GM23338 (cell line): ENCODE measurements at regions not wholly inside any gene's neighbourhood (a gene's known extent, or its start where the extent isn't known, plus 50 kb on each side); places are given as distances from the start of the nearest gene placed in this dataset.

ENCODE experiments used
- ATAC-seq: fragments of 200-7000 bp; cut with Tn5 transposase; 3 replicates; pipeline ENCODE4 v1.9.1; 2020
- DNase-seq: peaks from one replicate; pipeline ENCODE4 v3.0.0-alpha.2; 2015; ENCODE audit warnings: low spot score
- H2AFZ ChIP-seq: fragments of 200-600 bp; sonication (generic); 2 replicates; pipeline ENCODE4 v1.8.0; 2016; ENCODE audit warnings: antibody characterized with exemption, mild to moderate bottlenecking, moderate library complexity
- H3F3A ChIP-seq: fragments of 200-600 bp; sonication (generic); replicated peaks from 2 replicates; pipeline ENCODE4 v1.8.0; 2017; ENCODE audit warnings: antibody characterized with exemption, mixed run types, low read depth
- H3K27ac ChIP-seq: fragments of 200-600 bp; sonication (generic); 2 replicates; pipeline ENCODE4 v1.6.1; 2016; ENCODE audit warnings: low read depth
- H3K27me3 ChIP-seq: fragments of 200-600 bp; sonication (generic); 2 replicates; pipeline ENCODE4 v1.8.0; 2016; ENCODE audit warnings: mild to moderate bottlenecking, mixed run types, moderate library complexity; ENCODE audit not compliant: insufficient read depth
- H3K36me3 ChIP-seq: fragments of 200-600 bp; sonication (generic); 2 replicates; pipeline ENCODE4 v1.8.0; 2016; ENCODE audit warnings: mild to moderate bottlenecking; ENCODE audit not compliant: insufficient read depth
- H3K4me1 ChIP-seq: fragments of 200-600 bp; sonication (generic); 2 replicates; pipeline ENCODE4 v1.8.0; 2016; ENCODE audit warnings: mild to moderate bottlenecking, moderate library complexity; ENCODE audit not compliant: insufficient read depth
- H3K4me2 ChIP-seq: fragments of 200-600 bp; sonication (generic); 2 replicates; pipeline ENCODE4 v1.7.1; 2017; ENCODE audit warnings: mixed run types
- H3K4me3 ChIP-seq: fragments of 200-600 bp; sonication (generic); 2 replicates; pipeline ENCODE4 v1.6.1; 2016; ENCODE audit warnings: mixed run types
- H3K79me2 ChIP-seq: fragments of 200-600 bp; sonication (generic); replicated peaks from 2 replicates; pipeline ENCODE4 v1.8.0; 2017; ENCODE audit warnings: mild to moderate bottlenecking; ENCODE audit not compliant: insufficient read depth
- H3K9me2 ChIP-seq: fragments of 200-600 bp; sonication (generic); 2 replicates; pipeline ENCODE4 v1.8.0; 2017; ENCODE audit not compliant: insufficient read depth
- H4K20me1 ChIP-seq: fragments of 200-600 bp; sonication (generic); replicated peaks from 2 replicates; pipeline ENCODE4 v1.8.0; 2017; ENCODE audit warnings: mild to moderate bottlenecking; ENCODE audit not compliant: insufficient read depth
- H3K27ac Mint-ChIP-seq: 2 replicates; pipeline ENCODE4 v1.8.0; 2020; ENCODE audit warnings: inconsistent platforms, mild to moderate bottlenecking, moderate library complexity, mixed read lengths
- H3K27me3 Mint-ChIP-seq: 3 replicates; pipeline ENCODE4 v1.8.0; 2022; ENCODE audit warnings: low read depth, mild to moderate bottlenecking, moderate library complexity, mixed read lengths, inconsistent platforms; ENCODE audit not compliant: insufficient read depth, poor library complexity
- H3K36me3 Mint-ChIP-seq: 3 replicates; pipeline ENCODE4 v1.8.0; 2021; ENCODE audit warnings: low read depth, mild to moderate bottlenecking, inconsistent platforms, moderate library complexity, mixed read lengths
- H3K4me1 Mint-ChIP-seq: 3 replicates; pipeline ENCODE4 v1.8.0; 2020; ENCODE audit warnings: mild to moderate bottlenecking, inconsistent platforms, mixed read lengths
- H3K4me3 Mint-ChIP-seq: 3 replicates; pipeline ENCODE4 v1.8.0; 2021; ENCODE audit warnings: moderate library complexity, mild to moderate bottlenecking, inconsistent platforms, mixed read lengths
- H3K9me3 Mint-ChIP-seq: 3 replicates; pipeline ENCODE4 v1.8.0; 2020; ENCODE audit warnings: moderate library complexity, mild to moderate bottlenecking, inconsistent platforms, mixed read lengths
- CREB1 ChIP-seq: fragments of 250-450 bp; sonication (Bioruptor Pico); IDR thresholded peaks from 2 replicates; pipeline ENCODE4 v1.5.0; 2020; ENCODE audit warnings: low read depth, mild to moderate bottlenecking, moderate library complexity
- EZH2 ChIP-seq: fragments of 200-600 bp; sonication (generic); IDR thresholded peaks from one replicate; pipeline ENCODE4 v1.8.0; 2017; ENCODE audit warnings: antibody characterized with exemption, mild to moderate bottlenecking, low read depth; ENCODE audit not compliant: unreplicated experiment
- EZH2phosphoT487 ChIP-seq: fragments of 200-600 bp; sonication (generic); IDR thresholded peaks from one replicate; pipeline ENCODE4 v1.8.1; 2018; ENCODE audit warnings: antibody characterized with exemption; ENCODE audit not compliant: unreplicated experiment
- JUNB ChIP-seq: IDR thresholded peaks from one replicate; pipeline ENCODE4 v1.6.1; 2016; ENCODE audit warnings: antibody characterized with exemption; ENCODE audit not compliant: unreplicated experiment
- NANOG ChIP-seq: IDR thresholded peaks from 2 replicates; pipeline ENCODE4 v1.6.1; 2016; ENCODE audit warnings: antibody characterized with exemption, borderline replicate concordance
- POLR2AphosphoS5 ChIP-seq: IDR thresholded peaks from 2 replicates; pipeline ENCODE4 v1.6.1; 2016; ENCODE audit warnings: antibody characterized with exemption, low read depth
- STAT1 ChIP-seq: IDR thresholded peaks from one replicate; pipeline ENCODE4 v1.6.1; 2016; ENCODE audit warnings: antibody characterized with exemption; ENCODE audit not compliant: unreplicated experiment
- ZNF114 ChIP-seq: fragments of 250-450 bp; sonication (Bioruptor Pico); IDR thresholded peaks from 2 replicates; pipeline ENCODE4 v1.5.0; 2020; ENCODE audit warnings: mild to moderate bottlenecking, moderate library complexity
- ZNF331 ChIP-seq: fragments of 250-450 bp; sonication (Bioruptor Pico); IDR thresholded peaks from 2 replicates; pipeline ENCODE4 v1.5.0; 2020; ENCODE audit warnings: low read depth, mild to moderate bottlenecking, moderate library complexity
- TF ChIP-seq, protein P1 (sequence below): fragments of 250-450 bp; sonication (Bioruptor Pico); IDR thresholded peaks from 2 replicates; pipeline ENCODE4 v1.5.0; 2020; ENCODE audit warnings: mild to moderate bottlenecking, moderate library complexity
- TF ChIP-seq, protein P2 (sequence below): IDR thresholded peaks from one replicate; pipeline ENCODE4 v1.6.1; 2018; ENCODE audit warnings: antibody characterized with exemption; ENCODE audit not compliant: unreplicated experiment
- TF ChIP-seq, protein P3 (sequence below): IDR thresholded peaks from 2 replicates; pipeline ENCODE4 v1.6.1; 2016; ENCODE audit warnings: antibody characterized with exemption

DNA sequence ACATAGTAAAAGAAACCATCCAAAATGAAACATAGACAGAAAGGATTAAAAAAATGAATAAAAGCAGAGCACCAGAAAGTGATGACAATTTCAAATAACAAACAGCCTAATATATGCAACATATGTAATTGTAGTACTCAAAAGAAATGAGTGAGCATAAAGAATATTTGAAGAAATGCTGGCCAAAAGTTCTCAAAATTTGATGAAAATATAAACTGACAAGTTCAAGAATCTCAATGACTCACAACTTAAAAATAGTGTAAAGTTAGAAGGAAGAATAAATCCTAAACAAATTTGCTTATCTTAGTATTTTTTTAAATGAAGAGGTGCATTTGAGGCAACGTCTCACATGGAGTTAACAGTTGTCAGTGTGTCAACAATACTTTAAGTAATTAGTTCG lies 498.9 kb downstream of the SLC6A15 start (continued):
- TF ChIP-seq, protein P1, sequence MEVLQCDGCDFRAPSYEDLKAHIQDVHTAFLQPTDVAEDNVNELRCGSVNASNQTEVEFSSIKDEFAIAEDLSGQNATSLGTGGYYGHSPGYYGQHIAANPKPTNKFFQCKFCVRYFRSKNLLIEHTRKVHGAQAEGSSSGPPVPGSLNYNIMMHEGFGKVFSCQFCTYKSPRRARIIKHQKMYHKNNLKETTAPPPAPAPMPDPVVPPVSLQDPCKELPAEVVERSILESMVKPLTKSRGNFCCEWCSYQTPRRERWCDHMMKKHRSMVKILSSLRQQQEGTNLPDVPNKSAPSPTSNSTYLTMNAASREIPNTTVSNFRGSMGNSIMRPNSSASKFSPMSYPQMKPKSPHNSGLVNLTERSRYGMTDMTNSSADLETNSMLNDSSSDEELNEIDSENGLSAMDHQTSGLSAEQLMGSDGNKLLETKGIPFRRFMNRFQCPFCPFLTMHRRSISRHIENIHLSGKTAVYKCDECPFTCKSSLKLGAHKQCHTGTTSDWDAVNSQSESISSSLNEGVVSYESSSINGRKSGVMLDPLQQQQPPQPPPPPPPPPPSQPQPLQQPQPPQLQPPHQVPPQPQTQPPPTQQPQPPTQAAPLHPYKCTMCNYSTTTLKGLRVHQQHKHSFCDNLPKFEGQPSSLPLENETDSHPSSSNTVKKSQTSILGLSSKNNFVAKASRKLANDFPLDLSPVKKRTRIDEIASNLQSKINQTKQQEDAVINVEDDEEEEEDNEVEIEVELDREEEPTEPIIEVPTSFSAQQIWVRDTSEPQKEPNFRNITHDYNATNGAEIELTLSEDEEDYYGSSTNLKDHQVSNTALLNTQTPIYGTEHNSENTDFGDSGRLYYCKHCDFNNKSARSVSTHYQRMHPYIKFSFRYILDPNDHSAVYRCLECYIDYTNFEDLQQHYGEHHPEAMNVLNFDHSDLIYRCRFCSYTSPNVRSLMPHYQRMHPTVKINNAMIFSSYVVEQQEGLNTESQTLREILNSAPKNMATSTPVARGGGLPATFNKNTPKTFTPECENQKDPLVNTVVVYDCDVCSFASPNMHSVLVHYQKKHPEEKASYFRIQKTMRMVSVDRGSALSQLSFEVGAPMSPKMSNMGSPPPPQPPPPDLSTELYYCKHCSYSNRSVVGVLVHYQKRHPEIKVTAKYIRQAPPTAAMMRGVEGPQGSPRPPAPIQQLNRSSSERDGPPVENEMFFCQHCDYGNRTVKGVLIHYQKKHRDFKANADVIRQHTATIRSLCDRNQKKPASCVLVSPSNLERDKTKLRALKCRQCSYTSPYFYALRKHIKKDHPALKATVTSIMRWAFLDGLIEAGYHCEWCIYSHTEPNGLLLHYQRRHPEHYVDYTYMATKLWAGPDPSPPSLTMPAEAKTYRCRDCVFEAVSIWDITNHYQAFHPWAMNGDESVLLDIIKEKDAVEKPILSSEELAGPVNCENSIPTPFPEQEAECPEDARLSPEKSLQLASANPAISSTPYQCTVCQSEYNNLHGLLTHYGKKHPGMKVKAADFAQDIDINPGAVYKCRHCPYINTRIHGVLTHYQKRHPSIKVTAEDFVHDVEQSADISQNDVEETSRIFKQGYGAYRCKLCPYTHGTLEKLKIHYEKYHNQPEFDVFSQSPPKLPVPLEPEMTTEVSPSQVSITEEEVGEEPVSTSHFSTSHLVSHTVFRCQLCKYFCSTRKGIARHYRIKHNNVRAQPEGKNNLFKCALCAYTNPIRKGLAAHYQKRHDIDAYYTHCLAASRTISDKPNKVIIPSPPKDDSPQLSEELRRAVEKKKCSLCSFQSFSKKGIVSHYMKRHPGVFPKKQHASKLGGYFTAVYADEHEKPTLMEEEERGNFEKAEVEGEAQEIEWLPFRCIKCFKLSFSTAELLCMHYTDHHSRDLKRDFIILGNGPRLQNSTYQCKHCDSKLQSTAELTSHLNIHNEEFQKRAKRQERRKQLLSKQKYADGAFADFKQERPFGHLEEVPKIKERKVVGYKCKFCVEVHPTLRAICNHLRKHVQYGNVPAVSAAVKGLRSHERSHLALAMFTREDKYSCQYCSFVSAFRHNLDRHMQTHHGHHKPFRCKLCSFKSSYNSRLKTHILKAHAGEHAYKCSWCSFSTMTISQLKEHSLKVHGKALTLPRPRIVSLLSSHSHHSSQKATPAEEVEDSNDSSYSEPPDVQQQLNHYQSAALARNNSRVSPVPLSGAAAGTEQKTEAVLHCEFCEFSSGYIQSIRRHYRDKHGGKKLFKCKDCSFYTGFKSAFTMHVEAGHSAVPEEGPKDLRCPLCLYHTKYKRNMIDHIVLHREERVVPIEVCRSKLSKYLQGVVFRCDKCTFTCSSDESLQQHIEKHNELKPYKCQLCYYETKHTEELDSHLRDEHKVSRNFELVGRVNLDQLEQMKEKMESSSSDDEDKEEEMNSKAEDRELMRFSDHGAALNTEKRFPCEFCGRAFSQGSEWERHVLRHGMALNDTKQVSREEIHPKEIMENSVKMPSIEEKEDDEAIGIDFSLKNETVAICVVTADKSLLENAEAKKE (CRISPR knock-in tag): no peak
- no peak for TF ChIP-seq ZNF331

DNA sequence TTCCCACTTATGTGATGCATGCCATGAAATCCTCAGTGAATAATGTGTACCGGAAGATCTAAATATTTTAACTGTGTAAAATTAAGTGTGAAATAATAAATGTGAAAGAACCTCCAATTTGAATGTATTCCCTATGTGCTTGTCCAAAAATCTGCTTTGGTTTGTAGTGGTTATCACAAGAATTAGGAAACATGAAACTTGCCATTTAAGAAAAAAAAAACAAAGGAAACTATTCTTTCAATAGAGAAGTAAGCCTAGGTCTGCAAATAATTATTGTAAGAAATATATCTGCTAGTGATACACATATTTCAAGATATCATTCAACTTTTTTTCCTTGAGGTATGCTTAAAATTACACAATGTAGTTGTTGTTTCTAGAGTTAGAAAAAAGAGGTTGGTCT lies 500.4 kb downstream of the SLC6A15 start:
- Mint-ChIP-seq H3K4me1 (no peaks in the 10 kb centered on the region), H3K36me3 (no peaks in the 10 kb centered on the region), H3K4me3 (no peak overlapping the region), H3K9me3 (no peaks in the 10 kb centered on the region), H3K27me3 (no peaks in the 10 kb centered on the region), H3K27ac (no peak overlapping the region)
- ATAC-seq (no peak), DNase-seq (no peak)
- no peak overlapping the region for H3K27ac ChIP-seq
- H3K4me2 ChIP-seq: no peak overlapping the region
- H3K36me3 ChIP-seq: no peaks in the 10 kb centered on the region
- no peaks in the 10 kb centered on the region for H4K20me1 ChIP-seq
- no peak overlapping the region for H2AFZ ChIP-seq
- H3K27me3 ChIP-seq: no peaks in the 10 kb centered on the region
- H3K4me1 ChIP-seq: no peaks in the 10 kb centered on the region
- H3K9me2 ChIP-seq: no peaks in the 10 kb centered on the region
- H3K4me3 ChIP-seq: no peak overlapping the region
- no peaks in the 10 kb centered on the region for H3K79me2 ChIP-seq
- no peaks in the 10 kb centered on the region for H3F3A ChIP-seq
- TF ChIP-seq EZH2phosphoT487 (no peak), CREB1 (no peak), ZNF331 (no peak), STAT1 (no peak), ZNF114 (no peak), JUNB (no peak), EZH2 (no peak), POLR2AphosphoS5 (no peak), NANOG (no peak)
- TF ChIP-seq, protein P2, sequence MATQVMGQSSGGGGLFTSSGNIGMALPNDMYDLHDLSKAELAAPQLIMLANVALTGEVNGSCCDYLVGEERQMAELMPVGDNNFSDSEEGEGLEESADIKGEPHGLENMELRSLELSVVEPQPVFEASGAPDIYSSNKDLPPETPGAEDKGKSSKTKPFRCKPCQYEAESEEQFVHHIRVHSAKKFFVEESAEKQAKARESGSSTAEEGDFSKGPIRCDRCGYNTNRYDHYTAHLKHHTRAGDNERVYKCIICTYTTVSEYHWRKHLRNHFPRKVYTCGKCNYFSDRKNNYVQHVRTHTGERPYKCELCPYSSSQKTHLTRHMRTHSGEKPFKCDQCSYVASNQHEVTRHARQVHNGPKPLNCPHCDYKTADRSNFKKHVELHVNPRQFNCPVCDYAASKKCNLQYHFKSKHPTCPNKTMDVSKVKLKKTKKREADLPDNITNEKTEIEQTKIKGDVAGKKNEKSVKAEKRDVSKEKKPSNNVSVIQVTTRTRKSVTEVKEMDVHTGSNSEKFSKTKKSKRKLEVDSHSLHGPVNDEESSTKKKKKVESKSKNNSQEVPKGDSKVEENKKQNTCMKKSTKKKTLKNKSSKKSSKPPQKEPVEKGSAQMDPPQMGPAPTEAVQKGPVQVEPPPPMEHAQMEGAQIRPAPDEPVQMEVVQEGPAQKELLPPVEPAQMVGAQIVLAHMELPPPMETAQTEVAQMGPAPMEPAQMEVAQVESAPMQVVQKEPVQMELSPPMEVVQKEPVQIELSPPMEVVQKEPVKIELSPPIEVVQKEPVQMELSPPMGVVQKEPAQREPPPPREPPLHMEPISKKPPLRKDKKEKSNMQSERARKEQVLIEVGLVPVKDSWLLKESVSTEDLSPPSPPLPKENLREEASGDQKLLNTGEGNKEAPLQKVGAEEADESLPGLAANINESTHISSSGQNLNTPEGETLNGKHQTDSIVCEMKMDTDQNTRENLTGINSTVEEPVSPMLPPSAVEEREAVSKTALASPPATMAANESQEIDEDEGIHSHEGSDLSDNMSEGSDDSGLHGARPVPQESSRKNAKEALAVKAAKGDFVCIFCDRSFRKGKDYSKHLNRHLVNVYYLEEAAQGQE: no peak
- TF ChIP-seq, protein P3, sequence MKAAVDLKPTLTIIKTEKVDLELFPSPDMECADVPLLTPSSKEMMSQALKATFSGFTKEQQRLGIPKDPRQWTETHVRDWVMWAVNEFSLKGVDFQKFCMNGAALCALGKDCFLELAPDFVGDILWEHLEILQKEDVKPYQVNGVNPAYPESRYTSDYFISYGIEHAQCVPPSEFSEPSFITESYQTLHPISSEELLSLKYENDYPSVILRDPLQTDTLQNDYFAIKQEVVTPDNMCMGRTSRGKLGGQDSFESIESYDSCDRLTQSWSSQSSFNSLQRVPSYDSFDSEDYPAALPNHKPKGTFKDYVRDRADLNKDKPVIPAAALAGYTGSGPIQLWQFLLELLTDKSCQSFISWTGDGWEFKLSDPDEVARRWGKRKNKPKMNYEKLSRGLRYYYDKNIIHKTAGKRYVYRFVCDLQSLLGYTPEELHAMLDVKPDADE: no peak
